Liver (tissue), 3 donors: ENCODE measurements at regions not wholly inside any gene's neighbourhood (a gene's known extent, or its start where the extent isn't known, plus 50 kb on each side); places are given as distances from the start of the nearest gene placed in this dataset.

Source experiments
- ATF3 ChIP-seq: IDR thresholded peaks from 2 replicates; pipeline ENCODE4 v1.6.1; 2016; ENCODE audit warnings: antibody characterized with exemption
- EGR1 ChIP-seq, 2 donors: IDR thresholded peaks; 2 replicates each; pipeline ENCODE4 v1.6.1; 2016 to 2018; ENCODE audit warnings: antibody characterized with exemption in 2 of 2, low read depth in 2 of 2
- FOXA2 ChIP-seq: IDR thresholded peaks from 2 replicates; pipeline ENCODE4 v1.6.1; 2016; ENCODE audit warnings: antibody characterized with exemption
- HNF4A ChIP-seq, 2 donors: conservative IDR thresholded peaks; 2 replicates each; pipeline ENCODE4 v1.6.1; 2016; ENCODE audit warnings: antibody characterized with exemption in 2 of 2, mild to moderate bottlenecking in 2 of 2
- RAD21 ChIP-seq, 2 donors: IDR thresholded peaks; 2 replicates each; pipeline ENCODE4 v1.6.1; 2016; ENCODE audit warnings: antibody characterized with exemption in 2 of 2, mild to moderate bottlenecking in 2 of 2
- REST ChIP-seq: IDR thresholded peaks from 2 replicates; pipeline ENCODE4 v1.6.1; 2016; ENCODE audit warnings: antibody characterized with exemption, mild to moderate bottlenecking
- SP1 ChIP-seq: IDR thresholded peaks from 2 replicates; pipeline ENCODE4 v1.6.1; 2018; ENCODE audit warnings: antibody characterized with exemption, mild to moderate bottlenecking
- TAF1 ChIP-seq: conservative IDR thresholded peaks from 2 replicates; pipeline ENCODE4 v1.6.1; 2016; ENCODE audit warnings: antibody characterized with exemption, mild to moderate bottlenecking
- TF ChIP-seq, protein P1 (sequence below): fragments of 150-350 bp; IDR thresholded peaks from 2 replicates; pipeline ENCODE4 v1.5.1; 2017; ENCODE audit warnings: improper control_type of control experiment, low read depth, low read length; ENCODE audit not compliant: missing input control
- donor health status: healthy.
- donor health status: healthy.

DNA sequence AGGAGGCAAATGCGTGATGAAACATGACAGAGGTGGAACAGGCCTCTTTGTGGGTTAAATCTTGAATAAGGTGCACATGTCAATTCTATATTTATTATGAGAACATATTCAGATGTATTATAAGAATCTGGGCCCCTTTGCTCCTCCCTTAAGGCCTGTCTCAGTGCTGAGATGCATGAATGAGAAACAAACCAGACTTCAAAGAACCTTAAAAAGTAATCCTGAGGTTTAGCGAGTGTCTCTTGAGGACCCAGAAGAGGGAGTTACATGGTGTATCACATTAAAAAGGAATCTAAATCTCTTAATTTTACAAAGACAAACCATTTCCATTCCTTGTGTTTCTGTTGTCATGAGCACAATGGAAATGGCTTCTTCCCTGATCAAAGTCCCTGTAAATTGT is 170.9 kb upstream of the TBC1D5 start:
- TF ChIP-seq, protein P1, sequence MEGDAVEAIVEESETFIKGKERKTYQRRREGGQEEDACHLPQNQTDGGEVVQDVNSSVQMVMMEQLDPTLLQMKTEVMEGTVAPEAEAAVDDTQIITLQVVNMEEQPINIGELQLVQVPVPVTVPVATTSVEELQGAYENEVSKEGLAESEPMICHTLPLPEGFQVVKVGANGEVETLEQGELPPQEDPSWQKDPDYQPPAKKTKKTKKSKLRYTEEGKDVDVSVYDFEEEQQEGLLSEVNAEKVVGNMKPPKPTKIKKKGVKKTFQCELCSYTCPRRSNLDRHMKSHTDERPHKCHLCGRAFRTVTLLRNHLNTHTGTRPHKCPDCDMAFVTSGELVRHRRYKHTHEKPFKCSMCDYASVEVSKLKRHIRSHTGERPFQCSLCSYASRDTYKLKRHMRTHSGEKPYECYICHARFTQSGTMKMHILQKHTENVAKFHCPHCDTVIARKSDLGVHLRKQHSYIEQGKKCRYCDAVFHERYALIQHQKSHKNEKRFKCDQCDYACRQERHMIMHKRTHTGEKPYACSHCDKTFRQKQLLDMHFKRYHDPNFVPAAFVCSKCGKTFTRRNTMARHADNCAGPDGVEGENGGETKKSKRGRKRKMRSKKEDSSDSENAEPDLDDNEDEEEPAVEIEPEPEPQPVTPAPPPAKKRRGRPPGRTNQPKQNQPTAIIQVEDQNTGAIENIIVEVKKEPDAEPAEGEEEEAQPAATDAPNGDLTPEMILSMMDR = no peak
- TF ChIP-seq HNF4A (conservative IDR thresholded peaks at IDR 0.05) = no peak
- TF ChIP-seq EGR1 (IDR thresholded peaks at IDR 0.05; ENCODE audit: low read depth in 2 of 2) = no peak
- no peak for TF ChIP-seq FOXA2
- no peak for TF ChIP-seq TAF1
- no peak for TF ChIP-seq ATF3
- no peak for TF ChIP-seq RAD21 (IDR thresholded peaks at IDR 0.05)
- no peak for TF ChIP-seq SP1
- TF ChIP-seq REST = no peak
